ENCODE measurements at regions not wholly inside any gene's neighbourhood (a gene's known extent, or its start where the extent isn't known, plus 50 kb on each side); places are given as distances from the start of the nearest gene placed in this dataset.

DNA sequence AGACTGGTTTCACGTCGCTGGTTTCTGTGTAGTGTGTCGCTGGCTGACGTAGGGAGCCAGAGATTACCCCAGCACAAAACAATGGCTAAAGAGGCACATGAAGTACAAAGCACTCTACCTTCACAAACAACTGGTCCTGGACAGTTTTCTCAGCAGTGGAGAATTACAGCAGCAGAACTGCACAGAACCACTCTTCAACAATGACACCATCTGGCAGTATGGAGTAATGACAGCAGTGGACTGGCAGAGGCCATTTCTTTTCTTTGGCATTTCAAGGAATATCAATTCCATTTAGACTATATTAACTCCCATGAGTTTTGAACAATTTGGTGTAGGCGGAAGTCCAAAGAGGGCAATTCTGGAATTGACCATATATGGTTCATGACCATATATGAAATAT, 1074.1 kb downstream of the AACS start:
- 96% methylated on average over 5 of the region's 5 CpGs for WGBS
- Histone ChIP-seq H3K27ac (ENCODE audit: low read depth in 1 of 2, low read length in 1 of 2) (no peak overlapping the region), H3K27me3 (ENCODE audit: control insufficient read depth in 2 of 2, insufficient read depth in 1 of 2, low read length in 1 of 2) (no peaks in the 10 kb centered on the region), H3K36me3 (ENCODE audit: control insufficient read depth in 2 of 2, insufficient read depth in 2 of 2, low read length in 1 of 2) (no peaks in the 10 kb centered on the region), H3K4me3 (ENCODE audit: low read length in 2 of 2) (no peak overlapping the region), H3K4me1 (ENCODE audit: control insufficient read depth in 2 of 2, insufficient read depth in 2 of 2, low read length in 2 of 2) (no peaks in the 10 kb centered on the region), H3K9me3 (ENCODE audit: control insufficient read depth in 2 of 2, insufficient read depth in 1 of 2, low read length in 1 of 2) (peaks cover 0 to 25% of the 10 kb centered on the region in 2 donors)
- DNase-seq (ENCODE audit: low read depth in 6 of 9, low spot score in 9 of 9): no peak

DNA sequence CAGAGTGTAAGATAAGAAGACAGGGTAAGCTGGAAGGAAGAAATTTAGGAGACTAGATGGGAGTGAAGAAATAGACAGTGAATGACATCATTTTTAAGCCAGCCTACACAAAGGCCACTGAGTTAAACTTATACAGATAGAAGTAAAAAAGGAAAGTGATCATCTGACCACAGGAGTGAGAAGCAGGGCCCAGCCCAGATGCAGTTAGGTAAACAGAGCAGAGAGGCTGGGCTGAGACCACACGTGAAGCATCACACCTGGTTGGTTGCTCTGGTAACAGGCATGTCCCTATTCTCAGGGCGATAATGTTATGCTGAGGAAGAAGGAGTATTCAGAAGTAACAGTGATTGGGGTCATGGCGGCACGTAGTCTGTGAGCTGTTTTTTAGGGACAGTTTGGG, 1079.4 kb downstream of the AACS start:
- no peaks in the 10 kb centered on the region for H3K27me3 ChIP-seq (ENCODE audit: control insufficient read depth in 2 of 2, insufficient read depth in 1 of 2, low read length in 1 of 2)
- no peak for DNase-seq (ENCODE audit: low read depth in 6 of 9, low spot score in 9 of 9)
- no peak overlapping the region for H3K4me3 ChIP-seq (ENCODE audit: low read length in 2 of 2)
- no peaks in the 10 kb centered on the region for H3K4me1 ChIP-seq (ENCODE audit: control insufficient read depth in 2 of 2, insufficient read depth in 2 of 2, low read length in 2 of 2)
- H3K9me3 ChIP-seq (ENCODE audit: control insufficient read depth in 2 of 2, insufficient read depth in 1 of 2, low read length in 1 of 2): peaks cover 0 to 8% of the 10 kb centered on the region in 2 donors
- 92% methylated on average over 4 of the region's 4 CpGs for WGBS
- no peak overlapping the region for H3K27ac ChIP-seq (ENCODE audit: low read depth in 1 of 2, low read length in 1 of 2)
- H3K36me3 ChIP-seq (ENCODE audit: control insufficient read depth in 2 of 2, insufficient read depth in 2 of 2, low read length in 1 of 2): no peaks in the 10 kb centered on the region

DNA sequence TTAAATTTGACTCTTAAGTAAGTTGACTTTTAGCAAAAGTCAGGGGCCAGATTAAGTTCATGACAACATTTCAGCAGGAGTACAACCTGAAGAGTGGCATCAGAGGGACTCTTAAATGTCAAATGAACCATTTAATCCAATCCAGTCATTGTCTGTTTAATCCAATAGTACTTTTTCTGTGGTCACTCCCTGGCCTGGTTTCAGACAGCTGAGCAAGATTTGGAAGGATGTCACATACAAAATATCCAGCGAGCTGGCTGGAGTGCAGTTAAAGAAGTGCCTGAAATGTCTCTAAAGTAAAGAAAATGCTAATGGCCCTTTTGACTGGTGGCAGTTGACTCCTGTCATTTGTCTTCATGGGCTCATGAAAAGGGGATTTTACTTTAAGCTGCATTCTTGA, 1082.1 kb downstream of the AACS start:
- H3K36me3 ChIP-seq (ENCODE audit: control insufficient read depth in 2 of 2, insufficient read depth in 2 of 2, low read length in 1 of 2): no peaks in the 10 kb centered on the region
- no peak for DNase-seq (ENCODE audit: low read depth in 6 of 9, low spot score in 9 of 9)
- WGBS: 83% methylated on average over 1 of the region's 1 CpG
- no peaks in the 10 kb centered on the region for H3K27me3 ChIP-seq (ENCODE audit: control insufficient read depth in 2 of 2, insufficient read depth in 1 of 2, low read length in 1 of 2)
- H3K4me1 ChIP-seq (ENCODE audit: control insufficient read depth in 2 of 2, insufficient read depth in 2 of 2, low read length in 2 of 2): no peaks in the 10 kb centered on the region
- H3K27ac ChIP-seq (ENCODE audit: low read depth in 1 of 2, low read length in 1 of 2): no peak overlapping the region
- H3K9me3 ChIP-seq (ENCODE audit: control insufficient read depth in 2 of 2, insufficient read depth in 1 of 2, low read length in 1 of 2): peaks cover 0 to under 1% of the 10 kb centered on the region in 2 donors
- no peak overlapping the region for H3K4me3 ChIP-seq (ENCODE audit: low read length in 2 of 2)

DNA sequence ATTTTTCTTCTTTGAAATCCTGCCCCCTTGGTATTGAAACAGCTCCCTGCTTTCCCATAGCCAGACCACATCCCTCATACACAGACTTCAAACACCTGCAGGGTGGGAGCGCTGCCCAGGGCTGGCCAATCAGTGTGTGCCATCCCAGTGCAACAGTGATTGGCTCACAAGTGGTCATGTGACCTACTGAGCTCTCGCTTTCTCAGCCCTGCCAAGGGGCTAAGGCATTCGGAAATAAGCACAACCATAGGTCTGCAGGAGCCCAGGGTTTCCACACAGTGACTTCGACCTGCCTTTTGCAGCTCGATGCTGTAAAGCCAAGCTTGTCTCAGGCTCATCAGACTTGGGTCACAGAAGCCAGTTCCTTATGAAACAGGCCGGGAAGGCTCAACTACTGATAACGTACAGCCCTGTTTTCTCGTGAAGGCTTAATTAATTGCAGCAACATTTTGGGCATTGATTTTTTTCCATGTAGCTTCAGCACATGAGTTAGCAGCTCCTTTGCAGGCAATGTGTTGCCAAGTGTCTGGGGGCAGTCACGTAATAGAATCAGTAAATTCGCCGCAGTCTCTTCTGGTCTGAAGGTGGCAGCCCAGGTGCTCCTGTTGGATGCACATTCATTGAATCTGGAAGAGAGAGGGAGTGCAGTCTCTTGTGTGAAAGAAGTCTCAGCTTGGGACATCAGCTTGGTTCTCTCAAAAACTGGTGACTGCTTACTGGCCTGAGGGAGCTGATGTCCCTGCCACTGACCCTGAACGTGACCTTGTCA, 1091.8 kb downstream of the AACS start:
- H3K4me3 ChIP-seq (ENCODE audit: low read length in 2 of 2): no peak overlapping the region
- no peaks in the 10 kb centered on the region for H3K27me3 ChIP-seq (ENCODE audit: control insufficient read depth in 2 of 2, insufficient read depth in 1 of 2, low read length in 1 of 2)
- H3K4me1 ChIP-seq (ENCODE audit: control insufficient read depth in 2 of 2, insufficient read depth in 2 of 2, low read length in 2 of 2): no peaks in the 10 kb centered on the region
- no peak overlapping the region for H3K27ac ChIP-seq (ENCODE audit: low read depth in 1 of 2, low read length in 1 of 2)
- DNase-seq (ENCODE audit: low read depth in 6 of 9, low spot score in 9 of 9): no peak
- H3K9me3 ChIP-seq (ENCODE audit: control insufficient read depth in 2 of 2, insufficient read depth in 1 of 2, low read length in 1 of 2): no peaks in the 10 kb centered on the region
- H3K36me3 ChIP-seq (ENCODE audit: control insufficient read depth in 2 of 2, insufficient read depth in 2 of 2, low read length in 1 of 2): no peaks in the 10 kb centered on the region
- 90% methylated on average over 12 of the region's 12 CpGs for WGBS

DNA sequence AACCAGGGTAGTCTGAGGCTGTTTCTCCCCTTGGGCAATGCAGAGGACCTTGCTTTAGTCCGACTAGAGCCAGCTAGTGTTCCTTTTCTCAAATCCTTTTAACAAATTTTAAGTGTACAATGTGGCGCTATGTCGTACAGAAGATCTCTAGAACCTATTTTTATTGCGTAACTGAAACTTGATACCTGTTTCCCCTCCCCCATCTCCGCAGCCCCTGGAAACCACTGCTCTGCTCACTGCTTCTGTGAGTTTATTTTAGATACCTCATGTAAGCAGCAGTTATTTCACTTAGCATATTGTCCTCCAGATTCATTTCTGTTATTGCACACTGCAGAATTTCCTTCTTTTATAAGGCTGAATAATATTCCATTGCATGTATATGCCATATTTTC, 1092.3 kb downstream of the AACS start:
- H3K9me3 ChIP-seq (ENCODE audit: control insufficient read depth in 2 of 2, insufficient read depth in 1 of 2, low read length in 1 of 2): no peaks in the 10 kb centered on the region
- no peak for DNase-seq (ENCODE audit: low read depth in 6 of 9, low spot score in 9 of 9)
- WGBS: 91% methylated on average over 5 of the region's 5 CpGs

DNA sequence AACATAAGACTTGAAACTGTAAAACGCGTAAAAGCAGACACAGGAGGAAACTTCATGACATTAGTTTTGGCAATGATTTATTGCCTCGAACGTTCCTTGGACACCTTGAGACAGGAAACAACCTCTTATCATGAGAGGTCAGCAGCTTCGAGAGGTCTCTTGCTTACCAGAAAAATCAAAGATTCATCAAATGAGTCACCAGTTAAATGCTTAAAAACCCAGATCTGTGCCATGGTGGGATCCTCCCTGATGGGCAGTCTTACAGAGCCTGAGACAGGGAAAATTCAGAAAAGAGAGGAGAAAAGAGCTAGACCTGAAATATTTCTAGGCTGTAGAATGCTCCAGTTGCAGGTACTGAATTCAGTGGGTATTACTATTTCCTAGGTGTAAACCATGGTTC, 1093.9 kb downstream of the AACS start:
- H3K9me3 ChIP-seq (ENCODE audit: control insufficient read depth in 2 of 2, insufficient read depth in 1 of 2, low read length in 1 of 2): peaks cover 0 to 4% of the 10 kb centered on the region in 2 donors
- WGBS: 60% methylated on average over 5 of the region's 5 CpGs
- DNase-seq (ENCODE audit: low read depth in 6 of 9, low spot score in 9 of 9): no peak

More for the DNA sequence above, 1092.3 kb downstream of the AACS start:
- H3K4me1 ChIP-seq (ENCODE audit: control insufficient read depth in 2 of 2, insufficient read depth in 2 of 2, low read length in 2 of 2): no peaks in the 10 kb centered on the region
- H3K36me3 ChIP-seq (ENCODE audit: control insufficient read depth in 2 of 2, insufficient read depth in 2 of 2, low read length in 1 of 2): no peaks in the 10 kb centered on the region
- no peaks in the 10 kb centered on the region for H3K27me3 ChIP-seq (ENCODE audit: control insufficient read depth in 2 of 2, insufficient read depth in 1 of 2, low read length in 1 of 2)
- H3K4me3 ChIP-seq (ENCODE audit: low read length in 2 of 2): no peak overlapping the region
- H3K27ac ChIP-seq (ENCODE audit: low read depth in 1 of 2, low read length in 1 of 2): no peak overlapping the region

DNA sequence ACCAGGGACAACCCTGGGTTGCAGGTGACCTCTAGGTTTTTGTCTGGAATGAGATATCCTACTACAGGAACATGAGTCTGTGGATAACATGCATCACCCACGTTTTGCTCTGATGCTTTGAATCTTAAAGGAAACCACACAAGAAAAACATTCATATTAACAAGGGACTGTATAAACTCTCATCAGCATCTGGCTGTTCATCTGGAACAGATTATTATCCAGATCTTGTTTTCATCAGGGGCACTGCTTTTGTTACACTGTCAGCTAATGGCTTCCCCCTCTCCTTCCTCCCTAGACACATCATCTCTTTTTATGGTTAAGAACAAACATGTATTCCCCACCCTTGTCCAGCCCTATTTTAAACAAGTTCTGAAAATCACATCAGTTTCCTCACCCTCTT, 1095.7 kb downstream of the AACS start:
- Histone ChIP-seq H3K4me1 (ENCODE audit: control insufficient read depth in 2 of 2, insufficient read depth in 2 of 2, low read length in 2 of 2) (no peaks in the 10 kb centered on the region), H3K4me3 (ENCODE audit: low read length in 2 of 2) (no peak overlapping the region), H3K27me3 (ENCODE audit: control insufficient read depth in 2 of 2, insufficient read depth in 1 of 2, low read length in 1 of 2) (no peaks in the 10 kb centered on the region), H3K27ac (ENCODE audit: low read depth in 1 of 2, low read length in 1 of 2) (no peak overlapping the region), H3K9me3 (ENCODE audit: control insufficient read depth in 2 of 2, insufficient read depth in 1 of 2, low read length in 1 of 2) (peaks cover 0 to 4% of the 10 kb centered on the region in 2 donors), H3K36me3 (ENCODE audit: control insufficient read depth in 2 of 2, insufficient read depth in 2 of 2, low read length in 1 of 2) (no peaks in the 10 kb centered on the region)
- no peak for DNase-seq (ENCODE audit: low read depth in 6 of 9, low spot score in 9 of 9)
- 49% methylated on average over 1 of the region's 1 CpG for WGBS

More for the DNA sequence above, 1093.9 kb downstream of the AACS start:
- Histone ChIP-seq H3K36me3 (ENCODE audit: control insufficient read depth in 2 of 2, insufficient read depth in 2 of 2, low read length in 1 of 2) (no peaks in the 10 kb centered on the region), H3K4me1 (ENCODE audit: control insufficient read depth in 2 of 2, insufficient read depth in 2 of 2, low read length in 2 of 2) (no peaks in the 10 kb centered on the region), H3K27me3 (ENCODE audit: control insufficient read depth in 2 of 2, insufficient read depth in 1 of 2, low read length in 1 of 2) (no peaks in the 10 kb centered on the region), H3K27ac (ENCODE audit: low read depth in 1 of 2, low read length in 1 of 2) (no peak overlapping the region), H3K4me3 (ENCODE audit: low read length in 2 of 2) (no peak overlapping the region)

DNA sequence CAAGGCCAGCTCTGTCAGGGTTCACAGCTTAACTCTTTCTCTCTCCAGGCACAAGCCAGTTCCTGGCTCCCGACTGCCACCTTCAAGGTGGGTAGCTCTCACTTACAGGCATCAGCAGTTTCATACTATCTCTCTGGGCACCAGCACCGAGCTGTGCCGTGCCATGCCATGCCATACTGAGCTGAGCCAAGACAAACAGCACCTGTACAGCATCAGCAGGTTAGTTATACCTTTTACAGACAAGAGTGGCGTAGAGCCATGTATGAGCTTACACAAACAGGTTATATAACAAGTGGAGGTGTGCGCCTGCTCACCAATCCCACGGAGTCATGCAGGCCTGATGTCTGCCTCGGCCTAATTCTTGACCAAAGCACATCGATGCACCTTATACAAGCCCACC, 1098.7 kb downstream of the AACS start:
- Histone ChIP-seq H3K4me1 (ENCODE audit: control insufficient read depth in 2 of 2, insufficient read depth in 2 of 2, low read length in 2 of 2) (no peaks in the 10 kb centered on the region), H3K27me3 (ENCODE audit: control insufficient read depth in 2 of 2, insufficient read depth in 1 of 2, low read length in 1 of 2) (no peaks in the 10 kb centered on the region), H3K27ac (ENCODE audit: low read depth in 1 of 2, low read length in 1 of 2) (no peak overlapping the region), H3K9me3 (ENCODE audit: control insufficient read depth in 2 of 2, insufficient read depth in 1 of 2, low read length in 1 of 2) (peaks cover 0 to 4% of the 10 kb centered on the region in 2 donors), H3K4me3 (ENCODE audit: low read length in 2 of 2) (no peak overlapping the region), H3K36me3 (ENCODE audit: control insufficient read depth in 2 of 2, insufficient read depth in 2 of 2, low read length in 1 of 2) (no peaks in the 10 kb centered on the region)
- 95% methylated on average over 8 of the region's 8 CpGs for WGBS
- DNase-seq (ENCODE audit: low read depth in 6 of 9, low spot score in 9 of 9): no peak

DNA sequence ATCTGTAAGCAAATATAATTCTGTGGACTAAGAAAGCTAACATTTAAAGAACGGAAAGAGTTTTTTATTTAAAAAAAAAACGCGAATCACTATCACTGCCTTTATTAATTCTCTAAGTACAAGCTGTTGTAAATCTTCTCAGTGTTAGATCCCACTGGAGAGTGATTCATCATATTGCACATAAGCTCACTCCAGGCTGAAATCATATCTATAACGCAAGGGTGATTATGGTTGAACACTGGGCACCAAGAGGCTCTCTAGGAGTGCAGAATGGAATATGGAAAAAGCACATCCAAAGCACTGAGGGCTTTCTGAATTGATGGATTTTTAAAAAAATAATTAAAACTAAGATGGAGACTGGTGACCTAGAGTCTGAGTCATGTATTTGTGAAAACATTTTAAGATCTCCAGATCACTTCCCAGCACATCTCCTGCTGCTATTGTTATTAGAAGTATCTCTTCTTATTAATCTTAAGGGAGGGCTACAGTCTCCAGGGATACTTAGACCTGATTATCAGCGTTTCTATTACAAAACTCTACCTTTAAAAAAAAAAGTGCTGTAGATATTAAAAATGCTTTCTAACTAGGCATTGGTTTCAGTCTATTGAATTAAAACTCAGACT, 1106.8 kb downstream of the AACS start:
- Histone ChIP-seq H3K4me1 (ENCODE audit: control insufficient read depth in 2 of 2, insufficient read depth in 2 of 2, low read length in 2 of 2) (no peaks in the 10 kb centered on the region), H3K4me3 (ENCODE audit: low read length in 2 of 2) (no peak overlapping the region), H3K27me3 (ENCODE audit: control insufficient read depth in 2 of 2, insufficient read depth in 1 of 2, low read length in 1 of 2) (no peaks in the 10 kb centered on the region), H3K27ac (ENCODE audit: low read depth in 1 of 2, low read length in 1 of 2) (no peak overlapping the region), H3K9me3 (ENCODE audit: control insufficient read depth in 2 of 2, insufficient read depth in 1 of 2, low read length in 1 of 2) (no peaks in the 10 kb centered on the region), H3K36me3 (ENCODE audit: control insufficient read depth in 2 of 2, insufficient read depth in 2 of 2, low read length in 1 of 2) (no peaks in the 10 kb centered on the region)
- no peak for DNase-seq (ENCODE audit: low read depth in 6 of 9, low spot score in 9 of 9)
- WGBS: 92% methylated on average over 5 of the region's 5 CpGs
